HepG2 (cell line): ENCODE measurements at regions not wholly inside any gene's neighbourhood (a gene's known extent, or its start where the extent isn't known, plus 50 kb on each side); places are given as distances from the start of the nearest gene placed in this dataset.

Source experiments
- EP300 ChIP-seq, 3 experiments: sonication (generic) in 1 of 3; formaldehyde crosslinking in 1 of 3; IDR thresholded peaks; 2 replicates each; pipeline versions ENCODE4 v1.5.1 to v1.6.1; 2011 to 2020; ENCODE audit warnings: low read depth in 2 of 3, low read length in 2 of 3, borderline replicate concordance in 1 of 3, improper control_type of control experiment in 1 of 3, mild to moderate bottlenecking in 1 of 3, missing genetic modification reagents in 1 of 3, moderate library complexity in 1 of 3
- EZH2 ChIP-seq: conservative IDR thresholded peaks from 2 replicates; pipeline ENCODE4 v1.6.1; 2012; ENCODE audit warnings: mild to moderate bottlenecking, low read depth, low read length, moderate library complexity
- POLR2A ChIP-seq, 2 experiments: IDR thresholded peaks; 2 replicates each; pipeline ENCODE4 v1.6.1; 2011; ENCODE audit warnings: low read depth in 2 of 2, low read length in 2 of 2, mild to moderate bottlenecking in 1 of 2, moderate library complexity in 1 of 2; ENCODE audit not compliant: insufficient read depth in 1 of 2
- POLR2AphosphoS5 ChIP-seq: IDR thresholded peaks from 2 replicates; pipeline ENCODE4 v1.6.1; 2012; ENCODE audit warnings: low read depth, low read length
- ZNF788 ChIP-seq: sonication (generic); formaldehyde crosslinking; IDR thresholded peaks from 2 replicates; pipeline ENCODE4 v1.5.0; 2020; ENCODE audit warnings: mild to moderate bottlenecking, missing genetic modification reagents, borderline replicate concordance
- ZZZ3 ChIP-seq: sonication (generic); formaldehyde crosslinking; IDR thresholded peaks from 2 replicates; pipeline ENCODE4 v1.4.0; 2020; ENCODE audit warnings: missing genetic modification reagents, mild to moderate bottlenecking, borderline replicate concordance
- TF ChIP-seq, protein P1 (sequence below): sonication (generic); formaldehyde crosslinking; IDR thresholded peaks from 2 replicates; pipeline ENCODE4 v1.5.0; 2020; ENCODE audit warnings: mild to moderate bottlenecking, missing genetic modification reagents, moderate library complexity
- TF ChIP-seq, protein P2 (sequence below): sonication (generic); formaldehyde crosslinking; IDR thresholded peaks from 2 replicates; pipeline ENCODE4 v1.8.1; 2023; ENCODE audit warnings: mild to moderate bottlenecking, missing genetic modification reagents
- TF ChIP-seq, protein P3 (sequence below): sonication (generic); formaldehyde crosslinking; IDR thresholded peaks from 2 replicates; pipeline ENCODE4 v1.4.0; 2020; ENCODE audit warnings: missing genetic modification reagents

DNA sequence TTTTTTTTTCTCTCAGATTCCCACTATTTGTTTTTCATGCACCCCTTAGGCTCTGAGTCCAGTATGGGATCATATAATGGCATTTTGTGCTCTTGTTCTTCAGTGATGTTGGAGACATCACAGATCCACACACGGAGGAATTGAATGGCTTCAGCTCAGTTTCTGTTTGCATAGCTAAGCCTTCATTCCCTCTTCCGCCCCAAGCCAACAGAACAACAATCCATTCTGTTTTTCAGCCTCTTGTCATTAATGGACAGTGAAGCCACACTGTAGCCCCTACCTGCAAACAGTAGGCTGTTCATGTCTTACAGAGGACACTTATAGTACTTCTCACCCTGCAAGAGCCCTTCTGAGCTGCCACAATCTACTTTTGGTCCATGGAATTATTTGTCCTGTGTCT lies 64.0 kb upstream of the ZSWIM2 start:
- TF ChIP-seq EP300 (IDR thresholded peaks at IDR 0.05; ENCODE audit: low read depth in 2 of 2, low read length in 2 of 2) (no peak), EP300 (CRISPR knock-in tag; IDR thresholded peaks at IDR 0.05; ENCODE audit: borderline replicate concordance) (no peak), POLR2A (IDR thresholded peaks at IDR 0.05; ENCODE audit: insufficient read depth in 1 of 2, low read depth in 2 of 2, low read length in 2 of 2) (no peak), EZH2 (no peak), POLR2AphosphoS5 (no peak), ZZZ3 (CRISPR knock-in tag) (no peak), ZNF788 (no peak)
- TF ChIP-seq, protein P1, sequence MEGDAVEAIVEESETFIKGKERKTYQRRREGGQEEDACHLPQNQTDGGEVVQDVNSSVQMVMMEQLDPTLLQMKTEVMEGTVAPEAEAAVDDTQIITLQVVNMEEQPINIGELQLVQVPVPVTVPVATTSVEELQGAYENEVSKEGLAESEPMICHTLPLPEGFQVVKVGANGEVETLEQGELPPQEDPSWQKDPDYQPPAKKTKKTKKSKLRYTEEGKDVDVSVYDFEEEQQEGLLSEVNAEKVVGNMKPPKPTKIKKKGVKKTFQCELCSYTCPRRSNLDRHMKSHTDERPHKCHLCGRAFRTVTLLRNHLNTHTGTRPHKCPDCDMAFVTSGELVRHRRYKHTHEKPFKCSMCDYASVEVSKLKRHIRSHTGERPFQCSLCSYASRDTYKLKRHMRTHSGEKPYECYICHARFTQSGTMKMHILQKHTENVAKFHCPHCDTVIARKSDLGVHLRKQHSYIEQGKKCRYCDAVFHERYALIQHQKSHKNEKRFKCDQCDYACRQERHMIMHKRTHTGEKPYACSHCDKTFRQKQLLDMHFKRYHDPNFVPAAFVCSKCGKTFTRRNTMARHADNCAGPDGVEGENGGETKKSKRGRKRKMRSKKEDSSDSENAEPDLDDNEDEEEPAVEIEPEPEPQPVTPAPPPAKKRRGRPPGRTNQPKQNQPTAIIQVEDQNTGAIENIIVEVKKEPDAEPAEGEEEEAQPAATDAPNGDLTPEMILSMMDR, result no peak
- TF ChIP-seq, protein P2, sequence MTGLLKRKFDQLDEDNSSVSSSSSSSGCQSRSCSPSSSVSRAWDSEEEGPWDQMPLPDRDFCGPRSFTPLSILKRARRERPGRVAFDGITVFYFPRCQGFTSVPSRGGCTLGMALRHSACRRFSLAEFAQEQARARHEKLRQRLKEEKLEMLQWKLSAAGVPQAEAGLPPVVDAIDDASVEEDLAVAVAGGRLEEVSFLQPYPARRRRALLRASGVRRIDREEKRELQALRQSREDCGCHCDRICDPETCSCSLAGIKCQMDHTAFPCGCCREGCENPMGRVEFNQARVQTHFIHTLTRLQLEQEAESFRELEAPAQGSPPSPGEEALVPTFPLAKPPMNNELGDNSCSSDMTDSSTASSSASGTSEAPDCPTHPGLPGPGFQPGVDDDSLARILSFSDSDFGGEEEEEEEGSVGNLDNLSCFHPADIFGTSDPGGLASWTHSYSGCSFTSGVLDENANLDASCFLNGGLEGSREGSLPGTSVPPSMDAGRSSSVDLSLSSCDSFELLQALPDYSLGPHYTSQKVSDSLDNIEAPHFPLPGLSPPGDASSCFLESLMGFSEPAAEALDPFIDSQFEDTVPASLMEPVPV (CRISPR knock-in tag), result no peak
- TF ChIP-seq, protein P3, sequence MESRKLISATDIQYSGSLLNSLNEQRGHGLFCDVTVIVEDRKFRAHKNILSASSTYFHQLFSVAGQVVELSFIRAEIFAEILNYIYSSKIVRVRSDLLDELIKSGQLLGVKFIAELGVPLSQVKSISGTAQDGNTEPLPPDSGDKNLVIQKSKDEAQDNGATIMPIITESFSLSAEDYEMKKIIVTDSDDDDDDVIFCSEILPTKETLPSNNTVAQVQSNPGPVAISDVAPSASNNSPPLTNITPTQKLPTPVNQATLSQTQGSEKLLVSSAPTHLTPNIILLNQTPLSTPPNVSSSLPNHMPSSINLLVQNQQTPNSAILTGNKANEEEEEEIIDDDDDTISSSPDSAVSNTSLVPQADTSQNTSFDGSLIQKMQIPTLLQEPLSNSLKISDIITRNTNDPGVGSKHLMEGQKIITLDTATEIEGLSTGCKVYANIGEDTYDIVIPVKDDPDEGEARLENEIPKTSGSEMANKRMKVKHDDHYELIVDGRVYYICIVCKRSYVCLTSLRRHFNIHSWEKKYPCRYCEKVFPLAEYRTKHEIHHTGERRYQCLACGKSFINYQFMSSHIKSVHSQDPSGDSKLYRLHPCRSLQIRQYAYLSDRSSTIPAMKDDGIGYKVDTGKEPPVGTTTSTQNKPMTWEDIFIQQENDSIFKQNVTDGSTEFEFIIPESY (CRISPR knock-in tag), result no peak
